ENCODE measurements at regions not wholly inside any gene's neighbourhood (a gene's known extent, or its start where the extent isn't known, plus 50 kb on each side); places are given as distances from the start of the nearest gene placed in this dataset.

GRCh38 chr2:80852808-80853139 lies 548.2 kb upstream of the LRRTM1 start:
- Histone ChIP-seq H3K27me3 (ENCODE audit: control insufficient read depth, insufficient read depth, low read length) (no peaks in the 10 kb centered on the region), H3K9ac (ENCODE audit: low read length in 3 of 3) (no peak overlapping the region), H3K9me3 (ENCODE audit: control insufficient read depth in 2 of 3, insufficient read depth in 1 of 3, low read length in 3 of 3) (no peaks in the 10 kb centered on the region), H3K4me1 (ENCODE audit: control insufficient read depth in 2 of 3, insufficient read depth in 2 of 3, low read depth in 1 of 3, low read length in 3 of 3) (no peaks in the 10 kb centered on the region), H3K27ac (ENCODE audit: low read depth in 2 of 2, low read length in 2 of 2) (no peak overlapping the region), H3K36me3 (ENCODE audit: control insufficient read depth in 2 of 3, insufficient read depth in 3 of 3, low read length in 3 of 3) (no peaks in the 10 kb centered on the region), H3K4me3 (ENCODE audit: low read length in 3 of 3) (no peak overlapping the region)
- intact Hi-C loops (cut with DNase I), result no loop called here
- TF ChIP-seq, protein P1, sequence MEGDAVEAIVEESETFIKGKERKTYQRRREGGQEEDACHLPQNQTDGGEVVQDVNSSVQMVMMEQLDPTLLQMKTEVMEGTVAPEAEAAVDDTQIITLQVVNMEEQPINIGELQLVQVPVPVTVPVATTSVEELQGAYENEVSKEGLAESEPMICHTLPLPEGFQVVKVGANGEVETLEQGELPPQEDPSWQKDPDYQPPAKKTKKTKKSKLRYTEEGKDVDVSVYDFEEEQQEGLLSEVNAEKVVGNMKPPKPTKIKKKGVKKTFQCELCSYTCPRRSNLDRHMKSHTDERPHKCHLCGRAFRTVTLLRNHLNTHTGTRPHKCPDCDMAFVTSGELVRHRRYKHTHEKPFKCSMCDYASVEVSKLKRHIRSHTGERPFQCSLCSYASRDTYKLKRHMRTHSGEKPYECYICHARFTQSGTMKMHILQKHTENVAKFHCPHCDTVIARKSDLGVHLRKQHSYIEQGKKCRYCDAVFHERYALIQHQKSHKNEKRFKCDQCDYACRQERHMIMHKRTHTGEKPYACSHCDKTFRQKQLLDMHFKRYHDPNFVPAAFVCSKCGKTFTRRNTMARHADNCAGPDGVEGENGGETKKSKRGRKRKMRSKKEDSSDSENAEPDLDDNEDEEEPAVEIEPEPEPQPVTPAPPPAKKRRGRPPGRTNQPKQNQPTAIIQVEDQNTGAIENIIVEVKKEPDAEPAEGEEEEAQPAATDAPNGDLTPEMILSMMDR (IDR thresholded peaks at IDR 0.05; ENCODE audit: borderline replicate concordance, extremely low read depth, insufficient read depth), result no peak
- FAIRE-seq (no peak), DNase-seq (peak in 1 of 5 donors; percentile 15)

DNA sequence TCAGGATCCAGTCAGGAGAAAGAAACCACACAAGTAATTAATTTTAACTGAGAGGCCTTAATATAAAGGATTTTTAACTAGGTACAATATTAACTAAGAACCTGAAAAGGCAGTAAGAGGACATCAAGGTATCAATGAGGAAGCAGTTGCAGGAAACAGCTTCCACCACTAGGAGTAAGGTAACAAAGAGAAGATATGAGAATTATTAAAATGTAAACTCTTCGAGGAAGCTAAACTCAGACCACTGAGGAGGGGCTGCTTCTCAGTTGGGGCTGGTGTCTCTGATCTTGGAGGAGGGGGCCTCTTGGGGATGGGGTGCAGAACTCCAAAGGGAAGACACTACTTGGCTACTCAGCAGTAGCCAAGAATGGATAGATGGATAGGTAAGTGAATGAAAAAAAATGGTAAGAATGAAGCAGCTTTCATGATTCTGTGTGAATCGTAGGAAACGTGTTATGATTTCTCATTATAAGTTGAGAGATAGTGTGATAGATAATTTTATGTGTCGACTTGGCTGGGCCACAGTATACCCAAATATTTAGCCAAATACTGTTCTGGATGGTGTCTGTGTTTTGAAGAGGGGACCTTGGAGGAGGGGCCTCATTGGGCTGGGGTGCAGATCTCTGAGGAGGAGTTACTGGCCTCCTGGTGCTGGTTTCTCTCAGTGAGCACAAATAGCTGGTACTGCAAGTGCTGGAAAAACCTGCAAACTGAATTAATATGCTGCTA lies 547.7 kb upstream of the LRRTM1 start:
- Histone ChIP-seq H3K27me3 (ENCODE audit: control insufficient read depth, insufficient read depth, low read length) (no peaks in the 10 kb centered on the region), H3K9me3 (ENCODE audit: control insufficient read depth in 2 of 3, insufficient read depth in 1 of 3, low read length in 3 of 3) (no peaks in the 10 kb centered on the region), H3K36me3 (ENCODE audit: control insufficient read depth in 2 of 3, insufficient read depth in 3 of 3, low read length in 3 of 3) (no peaks in the 10 kb centered on the region), H3K4me3 (ENCODE audit: low read length in 3 of 3) (no peak overlapping the region), H3K4me1 (ENCODE audit: control insufficient read depth in 2 of 3, insufficient read depth in 2 of 3, low read depth in 1 of 3, low read length in 3 of 3) (no peaks in the 10 kb centered on the region), H3K9ac (ENCODE audit: low read length in 3 of 3) (no peak overlapping the region), H3K27ac (ENCODE audit: low read depth in 2 of 2, low read length in 2 of 2) (no peak overlapping the region)
- DNase-seq (no peak), FAIRE-seq (no peak)
- TF ChIP-seq, protein P1 (IDR thresholded peaks at IDR 0.05; ENCODE audit: borderline replicate concordance, extremely low read depth, insufficient read depth), result no peak
- intact Hi-C loops (cut with DNase I), result no loop called here

- H3K9me3 ChIP-seq (ENCODE audit: control insufficient read depth in 2 of 3, insufficient read depth in 1 of 3, low read length in 3 of 3), result no peaks in the 10 kb centered on the region
- FAIRE-seq, result no peak
- intact Hi-C loops (cut with DNase I), result no loop called here
Observed at GRCh38 chr2:80830891-80831290, 526.3 kb upstream of the LRRTM1 start.

More at GRCh38 chr2:80830891-80831290, 526.3 kb upstream of the LRRTM1 start:
- H3K27ac ChIP-seq (ENCODE audit: low read depth in 2 of 2, low read length in 2 of 2), result no peak overlapping the region
- DNase-seq, result peak in 1 of 5 donors; percentile 2
- H3K36me3 ChIP-seq (ENCODE audit: control insufficient read depth in 2 of 3, insufficient read depth in 3 of 3, low read length in 3 of 3), result no peaks in the 10 kb centered on the region
- no peaks in the 10 kb centered on the region for H3K4me1 ChIP-seq (ENCODE audit: control insufficient read depth in 2 of 3, insufficient read depth in 2 of 3, low read depth in 1 of 3, low read length in 3 of 3)
- no peak overlapping the region for H3K9ac ChIP-seq (ENCODE audit: low read length in 3 of 3)
- TF ChIP-seq, protein P1 (IDR thresholded peaks at IDR 0.05; ENCODE audit: borderline replicate concordance, extremely low read depth, insufficient read depth), result no peak
- H3K27me3 ChIP-seq (ENCODE audit: control insufficient read depth, insufficient read depth, low read length), result no peaks in the 10 kb centered on the region
- no peak overlapping the region for H3K4me3 ChIP-seq (ENCODE audit: low read length in 3 of 3)
